Fibroblast of lung (primary cell): ENCODE measurements at regions not wholly inside any gene's neighbourhood (a gene's known extent, or its start where the extent isn't known, plus 50 kb on each side); places are given as distances from the start of the nearest gene placed in this dataset.

Experiments
- DNase-seq, 2 donors: peaks; one replicate each; pipeline versions ENCODE4 v3.0.0 to v3.0.0-alpha.2; 2010; ENCODE audit warnings: low read depth in 2 of 2
- H2AFZ ChIP-seq: 2 replicates; pipeline ENCODE4 v1.5.1; 2012; ENCODE audit warnings: low read length, control low read depth, inconsistent platforms
- H3K27ac ChIP-seq: 2 replicates; pipeline ENCODE4 v1.5.1; 2011; ENCODE audit warnings: low read length, control low read depth; ENCODE audit not compliant: insufficient read depth
- H3K27me3 ChIP-seq: 2 replicates; pipeline ENCODE4 v1.5.1; 2011; ENCODE audit warnings: mild to moderate bottlenecking, low read length; ENCODE audit not compliant: control insufficient read depth, insufficient read depth
- H3K36me3 ChIP-seq: 2 replicates; pipeline ENCODE4 v1.5.1; 2011; ENCODE audit warnings: low read length; ENCODE audit not compliant: control insufficient read depth, insufficient read depth
- H3K4me1 ChIP-seq: 2 replicates; pipeline ENCODE4 v1.5.1; 2011; ENCODE audit warnings: low read length; ENCODE audit not compliant: control insufficient read depth, insufficient read depth; ENCODE audit errors: extremely low read depth
- H3K4me2 ChIP-seq: 2 replicates; pipeline ENCODE4 v1.5.1; 2011; ENCODE audit warnings: low read length, control low read depth; ENCODE audit not compliant: insufficient read depth; ENCODE audit errors: extremely low read depth
- H3K4me3 ChIP-seq, 4 experiments: fragments of 200-600 bp in 1 of 4; sonication (generic) in 1 of 4; replicated peaks in 1 of 4; 2 replicates each; pipeline ENCODE4 v1.5.1; 2011 to 2016; ENCODE audit warnings: low read length in 4 of 4, low read depth in 3 of 4, mild to moderate bottlenecking in 3 of 4, control low read depth in 2 of 4, inconsistent platforms in 1 of 4, mixed read lengths in 1 of 4; ENCODE audit not compliant: insufficient read depth in 1 of 4; ENCODE audit errors: control extremely low read depth in 1 of 4
- H3K79me2 ChIP-seq: 2 replicates; pipeline ENCODE4 v1.5.1; 2012; ENCODE audit warnings: mild to moderate bottlenecking, low read length, inconsistent platforms; ENCODE audit not compliant: control insufficient read depth, insufficient read depth
- H3K9ac ChIP-seq: 2 replicates; pipeline ENCODE4 v1.5.1; 2011; ENCODE audit warnings: mild to moderate bottlenecking, low read length, control low read depth; ENCODE audit not compliant: insufficient read depth
- H3K9me3 ChIP-seq: 2 replicates; pipeline ENCODE4 v1.5.1; 2012; ENCODE audit warnings: low read depth, low read length; ENCODE audit not compliant: control insufficient read depth, insufficient read depth
- H4K20me1 ChIP-seq: 2 replicates; pipeline ENCODE4 v1.5.1; 2011; ENCODE audit warnings: low read length; ENCODE audit not compliant: control insufficient read depth, insufficient read depth; ENCODE audit errors: extremely low read depth
- CTCF ChIP-seq, 2 donors: IDR thresholded peaks in 1 of 2; conservative IDR thresholded peaks in 1 of 2; 1 replicate in 1 of 2; 2 replicates in 1 of 2; pipeline ENCODE4 v1.5.1; 2011 to 2012; ENCODE audit warnings: low read length in 2 of 2, control low read depth in 1 of 2, inconsistent platforms in 1 of 2, low read depth in 1 of 2, mild to moderate bottlenecking in 1 of 2
- EZH2 ChIP-seq: IDR thresholded peaks from 2 replicates; pipeline ENCODE4 v1.5.1; 2012; ENCODE audit warnings: low read length, control low read depth, mild to moderate bottlenecking; ENCODE audit errors: missing control alignments

DNA sequence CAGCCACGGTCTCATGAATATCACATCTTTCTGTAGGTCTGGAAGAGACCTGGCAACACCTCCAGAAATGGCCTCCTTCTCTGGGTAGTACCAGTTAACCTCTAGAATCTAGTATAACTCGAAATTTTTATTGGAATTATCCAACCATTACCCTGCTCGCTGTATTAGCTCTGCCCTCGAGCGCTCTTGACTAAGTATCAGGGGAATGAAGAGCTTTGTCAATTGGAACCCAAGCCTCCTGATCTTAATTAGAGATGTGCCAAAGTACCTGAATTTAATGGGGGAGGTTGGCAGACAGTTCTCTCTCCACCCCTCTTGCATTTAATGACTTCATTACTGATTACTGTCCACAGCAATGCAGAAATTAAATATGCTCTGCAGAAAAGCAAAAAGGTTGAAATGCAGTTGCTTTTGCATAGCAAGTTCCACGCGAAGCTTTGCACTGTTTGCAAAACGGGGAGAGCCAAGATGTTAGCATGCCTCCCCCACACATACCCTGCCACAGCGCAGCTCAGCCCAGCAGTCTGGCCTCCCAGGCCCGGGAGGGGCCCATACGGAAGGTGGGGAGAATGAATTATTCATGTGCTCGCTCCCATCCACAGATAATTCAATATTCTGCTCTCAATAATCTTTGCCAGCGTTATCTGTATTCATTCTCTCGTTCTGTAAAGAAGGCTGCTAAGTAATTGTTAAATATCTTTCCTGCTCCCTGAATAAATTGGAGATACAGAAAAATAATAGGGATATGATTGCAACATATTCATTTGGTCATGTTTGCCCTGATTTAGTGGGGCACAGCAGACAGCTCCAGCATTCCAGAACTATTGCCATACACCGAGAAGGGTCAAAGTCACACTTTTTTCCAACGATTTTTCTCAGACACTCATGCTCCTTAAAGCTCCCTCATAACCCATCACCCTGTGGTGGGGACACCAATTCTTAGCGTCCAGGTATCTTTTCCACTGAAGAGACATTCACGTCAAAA is 305.8 kb downstream of the CDH26 start:
- H3K9ac ChIP-seq = no peak overlapping the region
- H4K20me1 ChIP-seq = no peaks in the 10 kb centered on the region
- no peaks in the 10 kb centered on the region for H3K79me2 ChIP-seq
- no peaks in the 10 kb centered on the region for H3K9me3 ChIP-seq
- DNase-seq = no peak
- TF ChIP-seq CTCF (conservative IDR thresholded peaks at IDR 0.05 in 1 of 2, IDR thresholded peaks at IDR 0.05 in 1 of 2; ENCODE audit: low read depth in 1 of 2, low read length in 2 of 2) (no peak), EZH2 (no peak)
- no peaks in the 10 kb centered on the region for H3K4me1 ChIP-seq
- no peaks in the 10 kb centered on the region for H3K27me3 ChIP-seq
- H3K4me3 ChIP-seq = no peak overlapping the region
- H2AFZ ChIP-seq = no peak overlapping the region
- H3K4me2 ChIP-seq = no peak overlapping the region
- H3K27ac ChIP-seq = no peak overlapping the region
- H3K36me3 ChIP-seq = no peaks in the 10 kb centered on the region

DNA sequence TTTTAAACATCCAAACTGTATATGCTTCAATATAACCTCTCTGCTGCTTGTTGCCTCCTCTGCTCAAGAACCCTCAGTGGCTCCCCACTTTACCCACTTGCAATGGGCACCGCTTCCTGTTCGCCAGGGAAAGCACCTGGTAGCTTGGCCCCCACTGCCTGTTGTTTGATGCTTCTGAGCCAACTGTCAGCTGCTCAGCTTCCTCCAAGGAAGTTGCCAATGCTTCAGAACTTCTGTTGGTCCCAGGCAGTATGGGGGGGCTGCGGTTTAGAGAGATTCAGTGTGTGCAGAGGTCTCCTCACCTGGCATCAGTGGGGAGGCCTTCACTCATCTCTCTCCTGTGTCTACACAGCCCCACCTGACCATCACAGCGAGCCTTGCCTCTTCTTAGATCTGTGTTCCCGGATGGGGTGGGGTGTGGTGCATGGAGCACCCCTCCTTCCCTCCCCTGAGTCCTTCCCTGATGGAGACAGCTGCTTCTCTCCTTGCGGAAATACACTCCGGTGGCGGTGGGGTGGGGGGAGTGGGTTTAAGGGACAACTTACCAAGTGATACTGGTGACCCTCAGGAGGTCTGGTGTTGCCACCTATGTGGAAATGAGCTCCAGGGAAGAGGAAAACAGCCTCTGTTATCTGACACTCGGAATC is 308.1 kb downstream of the CDH26 start:
- no peaks in the 10 kb centered on the region for H3K36me3 ChIP-seq
- DNase-seq = no peak
- H3K4me1 ChIP-seq = no peaks in the 10 kb centered on the region
- no peaks in the 10 kb centered on the region for H3K27me3 ChIP-seq
- H3K9ac ChIP-seq = no peak overlapping the region
- no peak for TF ChIP-seq EZH2
- TF ChIP-seq CTCF (conservative IDR thresholded peaks at IDR 0.05 in 1 of 2, IDR thresholded peaks at IDR 0.05 in 1 of 2; ENCODE audit: low read depth in 1 of 2, low read length in 2 of 2) = no peak
- no peak overlapping the region for H3K4me3 ChIP-seq
- H3K27ac ChIP-seq = no peak overlapping the region
- H3K9me3 ChIP-seq = no peaks in the 10 kb centered on the region
- H3K4me2 ChIP-seq = no peak overlapping the region
- H2AFZ ChIP-seq = no peak overlapping the region
- no peaks in the 10 kb centered on the region for H3K79me2 ChIP-seq
- no peaks in the 10 kb centered on the region for H4K20me1 ChIP-seq

DNA sequence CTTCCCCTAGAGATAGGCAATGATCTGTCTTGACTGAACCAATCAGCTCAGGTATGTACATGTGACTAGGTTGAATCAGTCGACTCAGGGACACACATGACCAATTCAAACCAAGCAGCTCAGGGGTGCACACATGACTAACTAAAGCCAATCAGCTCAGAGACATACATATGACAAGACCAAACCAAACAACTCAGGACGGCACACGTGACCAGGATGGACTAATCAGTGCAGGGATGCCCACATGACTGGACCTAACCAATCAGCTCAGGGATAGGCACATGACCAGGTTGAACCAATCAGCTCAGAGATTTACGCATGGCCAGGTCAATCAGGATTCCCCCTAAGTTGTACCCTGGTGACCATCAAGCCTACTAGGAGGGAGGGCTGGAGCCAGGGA is 310.3 kb downstream of the CDH26 start:
- TF ChIP-seq CTCF (conservative IDR thresholded peaks at IDR 0.05 in 1 of 2, IDR thresholded peaks at IDR 0.05 in 1 of 2; ENCODE audit: low read depth in 1 of 2, low read length in 2 of 2) (no peak), EZH2 (no peak)
- no peak overlapping the region for H3K4me2 ChIP-seq
- no peak overlapping the region for H3K9ac ChIP-seq
- DNase-seq = no peak
- no peak overlapping the region for H2AFZ ChIP-seq
- H4K20me1 ChIP-seq = no peaks in the 10 kb centered on the region
- H3K27me3 ChIP-seq = no peaks in the 10 kb centered on the region
- H3K27ac ChIP-seq = no peak overlapping the region
- no peaks in the 10 kb centered on the region for H3K36me3 ChIP-seq
- no peaks in the 10 kb centered on the region for H3K79me2 ChIP-seq
- no peak overlapping the region for H3K4me3 ChIP-seq
- no peaks in the 10 kb centered on the region for H3K4me1 ChIP-seq
- H3K9me3 ChIP-seq = no peaks in the 10 kb centered on the region
